Uterus (tissue), 3 donors: ENCODE measurements at regions not wholly inside any gene's neighbourhood (a gene's known extent, or its start where the extent isn't known, plus 50 kb on each side); places are given as distances from the start of the nearest gene placed in this dataset.

ENCODE experiments used
- DNase-seq, 2 donors: peaks; one replicate each; pipeline ENCODE4 v3.0.0-alpha.2; 2019 to 2020
- H3K27ac ChIP-seq, 2 donors: fragments of 200-600 bp; sonication (generic); 1 replicate in 1 of 2; 2 replicates in 1 of 2; pipeline ENCODE4 v1.5.1; 2016 to 2018
- H3K27me3 ChIP-seq, 2 donors: fragments of 200-600 bp; sonication (generic); one replicate each; pipeline ENCODE4 v1.5.1; 2018 to 2019; ENCODE audit warnings: control low read depth in 1 of 2
- H3K36me3 ChIP-seq, 2 donors: fragments of 200-600 bp; sonication (generic); one replicate each; pipeline ENCODE4 v1.5.1; 2019; ENCODE audit warnings: control low read depth in 1 of 2
- H3K4me1 ChIP-seq, 2 donors: fragments of 200-600 bp; sonication (generic); one replicate each; pipeline ENCODE4 v1.5.1; 2018 to 2019; ENCODE audit warnings: control low read depth in 1 of 2
- H3K4me3 ChIP-seq, 2 donors: fragments of 200-600 bp; sonication (generic); 1 replicate in 1 of 2; 2 replicates in 1 of 2; pipeline ENCODE4 v1.5.1; 2018 to 2019; ENCODE audit warnings: mild to moderate bottlenecking in 1 of 2
- H3K9me3 ChIP-seq, 2 donors: fragments of 200-600 bp; sonication (generic); one replicate each; pipeline ENCODE4 v1.5.1; 2019; ENCODE audit warnings: control low read depth in 1 of 2
- CTCF ChIP-seq, 4 experiments: fragments of 200-600 bp in 2 of 4; fragments of 450-650 bp in 2 of 4; sonication (generic) in 2 of 4; IDR thresholded peaks; one replicate each; pipeline ENCODE4 v1.5.1; 2016 to 2019; ENCODE audit warnings: antibody characterized with exemption in 4 of 4, mild to moderate bottlenecking in 2 of 4, moderate library complexity in 1 of 4
- POLR2A ChIP-seq, 2 donors: fragments of 450-650 bp; IDR thresholded peaks; one replicate each; pipeline ENCODE4 v1.6.1; 2016; ENCODE audit warnings: antibody characterized with exemption in 2 of 2, mild to moderate bottlenecking in 1 of 2, moderate library complexity in 1 of 2
- intact Hi-C: fragments of 100-400 bp; cut with DNase I; formaldehyde crosslinking; loops from one replicate; pipeline ENCODE4 v1.15.1; 2023; ENCODE audit warnings: low total_unique reads
- donor health status: DM: yes; HTN: yes; CAD: no.

- Histone ChIP-seq H3K27me3 (no peaks in the 10 kb centered on the region), H3K9me3 (no peaks in the 10 kb centered on the region), H3K36me3 (no peaks in the 10 kb centered on the region), H3K27ac (no peak overlapping the region), H3K4me1 (no peaks in the 10 kb centered on the region), H3K4me3 (no peak overlapping the region)
- intact Hi-C loops: no loop called here
- DNase-seq: no peak
- TF ChIP-seq CTCF (IDR thresholded peaks at IDR 0.05) (no peak), POLR2A (IDR thresholded peaks at IDR 0.05) (no peak)
These were observed 341.8 kb downstream of the RAPGEF2 start for GRCh38 chr4:159444678-159445077.

- Histone ChIP-seq H3K4me3 (no peak overlapping the region), H3K9me3 (no peaks in the 10 kb centered on the region), H3K4me1 (no peaks in the 10 kb centered on the region), H3K27ac (no peak overlapping the region), H3K27me3 (no peaks in the 10 kb centered on the region), H3K36me3 (no peaks in the 10 kb centered on the region)
- TF ChIP-seq POLR2A (IDR thresholded peaks at IDR 0.05) (no peak), CTCF (IDR thresholded peaks at IDR 0.05) (no peak)
- intact Hi-C loops: no loop called here
- DNase-seq: no peak
These were observed 342.8 kb downstream of the RAPGEF2 start for GRCh38 chr4:159445692-159446091.

GRCh38 chr4:159446266-159446976, 343.5 kb downstream of the RAPGEF2 start:
- intact Hi-C loops: no loop called here

GRCh38 chr4:159447296-159447695, 344.4 kb downstream of the RAPGEF2 start:
- DNase-seq: no peak
- Histone ChIP-seq H3K4me1 (no peaks in the 10 kb centered on the region), H3K4me3 (no peak overlapping the region), H3K27ac (no peak overlapping the region), H3K9me3 (no peaks in the 10 kb centered on the region), H3K27me3 (no peaks in the 10 kb centered on the region), H3K36me3 (no peaks in the 10 kb centered on the region)
- TF ChIP-seq POLR2A (IDR thresholded peaks at IDR 0.05) (no peak), CTCF (IDR thresholded peaks at IDR 0.05) (no peak)
- intact Hi-C loops: no loop called here

More at GRCh38 chr4:159446266-159446976, 343.5 kb downstream of the RAPGEF2 start:
- Histone ChIP-seq H3K4me3 (no peak overlapping the region), H3K27me3 (no peaks in the 10 kb centered on the region), H3K4me1 (no peaks in the 10 kb centered on the region), H3K27ac (no peak overlapping the region), H3K9me3 (no peaks in the 10 kb centered on the region), H3K36me3 (no peaks in the 10 kb centered on the region)
- no peak for TF ChIP-seq POLR2A (IDR thresholded peaks at IDR 0.05)
- peak; percentile 38 to 80 (median 44) for TF ChIP-seq CTCF (IDR thresholded peaks at IDR 0.05)
- peak in 1 of 2 donors; percentile 13 for DNase-seq

GRCh38 chr4:159451006-159451405, 348.1 kb downstream of the RAPGEF2 start:
- no peak overlapping the region for H3K4me3 ChIP-seq
- no peak for DNase-seq
- no peaks in the 10 kb centered on the region for H3K4me1 ChIP-seq
- H3K27me3 ChIP-seq: no peaks in the 10 kb centered on the region
- H3K9me3 ChIP-seq: no peaks in the 10 kb centered on the region
- no peak for TF ChIP-seq CTCF (IDR thresholded peaks at IDR 0.05)
- no peak for TF ChIP-seq POLR2A (IDR thresholded peaks at IDR 0.05)
- no peaks in the 10 kb centered on the region for H3K36me3 ChIP-seq
- intact Hi-C loops: no loop called here
- no peak overlapping the region for H3K27ac ChIP-seq
